ENCODE measurements at regions not wholly inside any gene's neighbourhood (a gene's known extent, or its start where the extent isn't known, plus 50 kb on each side); places are given as distances from the start of the nearest gene placed in this dataset.

GRCh38 chr6:48560408-48560807 is 449.4 kb upstream of the PTCHD4 start:
- TF ChIP-seq EZH2 (IDR thresholded peaks at IDR 0.05; ENCODE audit: insufficient read depth, poor library complexity, severe bottlenecking), result no peak
- no peak for TF ChIP-seq EZH2phosphoT487 (IDR thresholded peaks at IDR 0.05; ENCODE audit: insufficient read depth, low read depth)

All from GM23248 (cell line).